ENCODE measurements at regions not wholly inside any gene's neighbourhood (a gene's known extent, or its start where the extent isn't known, plus 50 kb on each side); places are given as distances from the start of the nearest gene placed in this dataset. TPM values are rescaled to one million over a fixed set of nuclear protein-coding genes. Genes with fewer than 3 reads are reported as not detected.

Small RNAs in the stretch of these regions (small RNA-seq; reads per million reads assigned to genes)
- gene AL161616.1: not detected

Measured in osteoblast (primary cell).